ENCODE measurements at regions not wholly inside any gene's neighbourhood (a gene's known extent, or its start where the extent isn't known, plus 50 kb on each side); places are given as distances from the start of the nearest gene placed in this dataset.

DNA sequence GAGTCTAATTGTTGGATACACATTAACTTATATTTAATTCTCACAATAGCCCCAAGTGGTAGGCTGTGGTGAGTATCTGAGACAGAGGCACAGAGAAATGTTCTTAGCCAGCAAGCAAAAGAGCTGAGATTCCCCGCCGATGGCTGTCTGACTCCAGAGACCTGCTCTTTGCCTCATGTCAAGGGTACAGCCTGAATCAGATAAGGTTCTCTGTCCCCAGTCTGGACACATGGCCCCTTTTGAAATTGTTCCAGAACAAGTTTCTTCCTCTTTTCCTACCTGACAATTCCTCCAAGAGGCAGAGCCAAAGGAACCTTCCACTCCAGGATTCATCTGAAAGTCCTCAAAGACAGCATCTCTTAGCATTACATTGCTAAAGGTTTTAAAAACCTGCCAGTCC lies 512.9 kb upstream of the TNP1 start:
- CTCF ChIA-PET = no interaction called here
- DNase-seq (ENCODE audit: extremely low spot score) = no peak
- POLR2A ChIA-PET = no interaction called here
- TF ChIP-seq, protein P1, sequence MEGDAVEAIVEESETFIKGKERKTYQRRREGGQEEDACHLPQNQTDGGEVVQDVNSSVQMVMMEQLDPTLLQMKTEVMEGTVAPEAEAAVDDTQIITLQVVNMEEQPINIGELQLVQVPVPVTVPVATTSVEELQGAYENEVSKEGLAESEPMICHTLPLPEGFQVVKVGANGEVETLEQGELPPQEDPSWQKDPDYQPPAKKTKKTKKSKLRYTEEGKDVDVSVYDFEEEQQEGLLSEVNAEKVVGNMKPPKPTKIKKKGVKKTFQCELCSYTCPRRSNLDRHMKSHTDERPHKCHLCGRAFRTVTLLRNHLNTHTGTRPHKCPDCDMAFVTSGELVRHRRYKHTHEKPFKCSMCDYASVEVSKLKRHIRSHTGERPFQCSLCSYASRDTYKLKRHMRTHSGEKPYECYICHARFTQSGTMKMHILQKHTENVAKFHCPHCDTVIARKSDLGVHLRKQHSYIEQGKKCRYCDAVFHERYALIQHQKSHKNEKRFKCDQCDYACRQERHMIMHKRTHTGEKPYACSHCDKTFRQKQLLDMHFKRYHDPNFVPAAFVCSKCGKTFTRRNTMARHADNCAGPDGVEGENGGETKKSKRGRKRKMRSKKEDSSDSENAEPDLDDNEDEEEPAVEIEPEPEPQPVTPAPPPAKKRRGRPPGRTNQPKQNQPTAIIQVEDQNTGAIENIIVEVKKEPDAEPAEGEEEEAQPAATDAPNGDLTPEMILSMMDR (IDR thresholded peaks at IDR 0.05; ENCODE audit: control extremely low read depth, extremely low read depth, low read depth, missing control alignments) = no peak

GRCh38 chr2:217371781-217372213 lies 511.9 kb upstream of the TNP1 start:
- POLR2A ChIA-PET = no interaction called here
- DNase-seq (ENCODE audit: extremely low spot score) = no peak
- TF ChIP-seq, protein P1 (IDR thresholded peaks at IDR 0.05; ENCODE audit: control extremely low read depth, extremely low read depth, low read depth, missing control alignments) = no peak
- CTCF ChIA-PET = no interaction called here

GRCh38 chr2:217370391-217370790 lies 510.5 kb upstream of the TNP1 start:
- TF ChIP-seq, protein P1 (IDR thresholded peaks at IDR 0.05; ENCODE audit: control extremely low read depth, extremely low read depth, low read depth, missing control alignments) = no peak
- DNase-seq (ENCODE audit: extremely low spot score) = no peak
- POLR2A ChIA-PET = no interaction called here
- CTCF ChIA-PET = interaction anchor here (1.4 to 1.6 kb wide), 3 partner anchors 12 to 23 kb away, joined by 3 to 5 read pairs (median 4); no protein-coding TSS in a partner anchor

GRCh38 chr2:217367464-217367863 lies 507.6 kb upstream of the TNP1 start:
- CTCF ChIA-PET = no interaction called here
- DNase-seq (ENCODE audit: extremely low spot score) = no peak
- TF ChIP-seq, protein P1 (IDR thresholded peaks at IDR 0.05; ENCODE audit: control extremely low read depth, extremely low read depth, low read depth, missing control alignments) = no peak
- POLR2A ChIA-PET = no interaction called here

DNA sequence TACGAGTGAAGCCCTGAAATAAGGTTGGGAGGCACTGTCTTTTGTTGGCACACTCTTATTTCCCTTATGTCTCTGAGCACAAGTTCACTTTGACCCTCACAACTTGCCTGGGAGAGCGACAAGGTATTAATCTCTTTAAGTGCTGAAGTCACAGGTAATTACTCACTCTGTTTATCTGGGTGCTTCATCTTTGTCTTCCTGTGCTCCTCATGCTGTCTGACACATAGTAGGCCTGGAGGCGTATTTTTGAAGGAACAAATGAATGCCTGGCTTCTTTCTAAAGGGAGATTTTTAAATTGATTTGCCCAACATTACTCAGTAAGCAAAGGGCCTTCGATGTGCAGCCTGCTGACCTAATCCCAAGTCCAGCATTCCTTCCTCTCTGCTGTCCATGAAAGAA lies 507.1 kb upstream of the TNP1 start:
- TF ChIP-seq, protein P1 (IDR thresholded peaks at IDR 0.05; ENCODE audit: control extremely low read depth, extremely low read depth, low read depth, missing control alignments) = no peak
- POLR2A ChIA-PET = no interaction called here

DNA sequence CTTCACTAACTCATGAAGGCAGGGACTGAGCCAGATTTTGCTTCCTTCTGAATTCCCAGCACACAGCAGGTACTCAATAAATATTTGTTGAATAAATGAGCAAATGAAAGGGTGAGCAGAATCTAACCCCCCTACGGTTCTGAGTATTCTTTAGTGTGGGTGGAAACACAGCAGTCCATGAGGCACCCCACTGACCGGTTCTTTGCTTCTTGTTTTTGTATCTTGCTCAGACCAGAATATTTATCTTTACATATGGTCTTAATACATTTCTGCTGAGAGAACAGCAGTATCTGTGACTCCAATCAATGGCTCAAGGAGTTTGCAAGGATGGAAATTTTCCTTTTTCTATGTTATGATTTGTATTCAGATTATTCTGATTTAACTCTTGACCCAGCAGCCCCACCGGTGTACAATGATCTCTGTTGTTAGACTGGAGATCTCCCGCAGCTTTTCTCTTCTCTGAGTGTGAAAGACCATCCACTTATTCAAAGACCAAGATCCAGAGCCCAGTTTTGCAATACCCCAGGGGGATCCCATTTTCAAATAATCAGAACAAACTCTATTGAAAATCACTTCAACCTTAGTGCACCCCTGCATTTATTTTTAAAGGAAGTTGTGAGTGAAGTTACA lies 506.5 kb upstream of the TNP1 start:
- DNase-seq (ENCODE audit: extremely low spot score) = no peak
- TF ChIP-seq, protein P1 (IDR thresholded peaks at IDR 0.05; ENCODE audit: control extremely low read depth, extremely low read depth, low read depth, missing control alignments) = no peak
- ChIA-PET CTCF (interaction anchor here (1.1 kb wide), 1 partner anchor 11 kb away, joined by 3 read pairs; no protein-coding TSS in a partner anchor), POLR2A (no interaction called here)

More for the DNA sequence above, 507.1 kb upstream of the TNP1 start:
- CTCF ChIA-PET = interaction anchor here (1.1 kb wide), 1 partner anchor 10 kb away, joined by 3 read pairs; no protein-coding TSS in a partner anchor
- no peak for DNase-seq (ENCODE audit: extremely low spot score)

Data from GM10248 (cell line).